WTC11 (cell line): ENCODE measurements at regions not wholly inside any gene's neighbourhood (a gene's known extent, or its start where the extent isn't known, plus 50 kb on each side); places are given as distances from the start of the nearest gene placed in this dataset.

ENCODE experiments used
- ATAC-seq: fragments of 200-7000 bp; cut with Tn5 transposase; 2 replicates; pipeline ENCODE4 v1.10.0; 2021; ENCODE audit warnings: mild to moderate bottlenecking, moderate library complexity
- CTCF ChIA-PET: fragments of 300-600 bp; sonication (Branson Sonifier 250); formaldehyde crosslinking; loops from one replicate; lab custom pipeline; 2021; ENCODE audit warnings: antibody characterized with exemption; lab: Charles Lee
- POLR2A ChIA-PET: fragments of 350-600 bp; sonication (Branson Sonifier 250); formaldehyde crosslinking; loops from one replicate; lab custom pipeline; 2021; ENCODE audit warnings: antibody characterized with exemption; lab: Charles Lee
- DNase-seq: peaks from one replicate; pipeline ENCODE4 v3.0.0; 2021; ENCODE audit warnings: low spot score
- H3K27ac Mint-ChIP-seq: 2 replicates; pipeline ENCODE4 v1.8.0; 2021; ENCODE audit warnings: mixed read lengths
- H3K27me3 Mint-ChIP-seq: 2 replicates; pipeline ENCODE4 v1.8.0; 2021; ENCODE audit warnings: low read depth, mild to moderate bottlenecking, moderate library complexity, mixed read lengths
- H3K36me3 Mint-ChIP-seq: 2 replicates; pipeline ENCODE4 v1.8.0; 2021; ENCODE audit warnings: mixed read lengths
- H3K4me1 Mint-ChIP-seq: 2 replicates; pipeline ENCODE4 v1.8.0; 2022; ENCODE audit warnings: mixed read lengths
- H3K4me3 Mint-ChIP-seq: 2 replicates; pipeline ENCODE4 v1.8.0; 2021; ENCODE audit warnings: mild to moderate bottlenecking, moderate library complexity, mixed read lengths
- H3K9me3 Mint-ChIP-seq: 2 replicates; pipeline ENCODE4 v1.8.0; 2021; ENCODE audit warnings: mixed read lengths
- CBFB ChIP-seq: sonication (generic); formaldehyde crosslinking; IDR thresholded peaks from 2 replicates; pipeline ENCODE4 v1.8.1; 2022; ENCODE audit warnings: mild to moderate bottlenecking, low read depth, missing genetic modification reagents
- CDX4 ChIP-seq: fragments of 250-450 bp; sonication (Bioruptor Pico); IDR thresholded peaks from 2 replicates; pipeline ENCODE4 v1.9.0; 2021; ENCODE audit warnings: moderate library complexity, mild to moderate bottlenecking, inconsistent platforms, borderline replicate concordance
- E2F5 ChIP-seq: sonication (generic); formaldehyde crosslinking; IDR thresholded peaks from 2 replicates; pipeline ENCODE4 v1.8.1; 2022; ENCODE audit warnings: mild to moderate bottlenecking, moderate library complexity, missing genetic modification reagents
- ESRRA ChIP-seq: sonication (generic); formaldehyde crosslinking; IDR thresholded peaks from 2 replicates; pipeline ENCODE4 v1.8.1; 2022; ENCODE audit warnings: mild to moderate bottlenecking, missing genetic modification reagents, borderline replicate concordance
- ETV6 ChIP-seq: sonication (generic); formaldehyde crosslinking; IDR thresholded peaks from 2 replicates; pipeline ENCODE4 v1.8.1; 2022; ENCODE audit warnings: mild to moderate bottlenecking, missing genetic modification reagents
- FOXJ3 ChIP-seq: sonication (generic); formaldehyde crosslinking; IDR thresholded peaks from 2 replicates; pipeline ENCODE4 v1.9.0; 2021; ENCODE audit warnings: missing genetic modification reagents, mild to moderate bottlenecking, borderline replicate concordance
- GTF2I ChIP-seq: fragments of 250-450 bp; sonication (Bioruptor Pico); conservative IDR thresholded peaks from 2 replicates; pipeline ENCODE4 v1.4.0; 2021; ENCODE audit warnings: mild to moderate bottlenecking
- HMGXB4 ChIP-seq: sonication (generic); formaldehyde crosslinking; IDR thresholded peaks from 2 replicates; pipeline ENCODE4 v1.8.1; 2023; ENCODE audit warnings: mild to moderate bottlenecking, moderate library complexity, missing genetic modification reagents
- NR1H2 ChIP-seq: sonication (generic); formaldehyde crosslinking; IDR thresholded peaks from 2 replicates; pipeline ENCODE4 v1.9.0; 2021; ENCODE audit warnings: mild to moderate bottlenecking, moderate library complexity, missing genetic modification reagents
- OVOL2 ChIP-seq: fragments of 250-450 bp; sonication (Bioruptor Pico); IDR thresholded peaks from 2 replicates; pipeline ENCODE4 v1.9.0; 2021; ENCODE audit warnings: mild to moderate bottlenecking, borderline replicate concordance
- SMAD3 ChIP-seq: sonication (generic); formaldehyde crosslinking; IDR thresholded peaks from 2 replicates; pipeline ENCODE4 v1.8.0; 2022; ENCODE audit warnings: missing genetic modification reagents, mild to moderate bottlenecking, borderline replicate concordance
- SOX15 ChIP-seq: fragments of 250-450 bp; sonication (Bioruptor Pico); IDR thresholded peaks from 2 replicates; pipeline ENCODE4 v1.9.0; 2021; ENCODE audit warnings: mild to moderate bottlenecking
- STAT6 ChIP-seq: sonication (generic); formaldehyde crosslinking; conservative IDR thresholded peaks from 2 replicates; pipeline ENCODE4 v1.8.1; 2023; ENCODE audit warnings: mild to moderate bottlenecking, low read depth, missing genetic modification reagents, moderate library complexity
- ZNF138 ChIP-seq: sonication (generic); formaldehyde crosslinking; conservative IDR thresholded peaks from 2 replicates; pipeline ENCODE4 v1.8.1; 2022; ENCODE audit warnings: mild to moderate bottlenecking, moderate library complexity, missing genetic modification reagents
- ZNF219 ChIP-seq: sonication (generic); formaldehyde crosslinking; IDR thresholded peaks from 2 replicates; pipeline ENCODE4 v1.8.0; 2023; ENCODE audit warnings: missing genetic modification reagents, mild to moderate bottlenecking, borderline replicate concordance
- ZNF416 ChIP-seq: fragments of 250-450 bp; sonication (Bioruptor Pico); IDR thresholded peaks from 2 replicates; pipeline ENCODE4 v1.9.0; 2021; ENCODE audit warnings: mild to moderate bottlenecking, inconsistent platforms
- ZNF671 ChIP-seq: fragments of 250-450 bp; sonication (Bioruptor Pico); IDR thresholded peaks from 2 replicates; pipeline ENCODE4 v1.8.0; 2021; ENCODE audit warnings: mild to moderate bottlenecking
- TF ChIP-seq, protein P1 (sequence below): sonication (generic); formaldehyde crosslinking; IDR thresholded peaks from 2 replicates; pipeline ENCODE4 v1.8.1; 2023; ENCODE audit warnings: mild to moderate bottlenecking, missing genetic modification reagents
- TF ChIP-seq, protein P2 (sequence below): sonication (generic); formaldehyde crosslinking; IDR thresholded peaks from 2 replicates; pipeline ENCODE4 v1.8.0; 2023; ENCODE audit warnings: missing genetic modification reagents
- TF ChIP-seq, protein P3 (sequence below): sonication (generic); formaldehyde crosslinking; IDR thresholded peaks from 2 replicates; pipeline ENCODE4 v1.8.0; 2023; ENCODE audit warnings: missing genetic modification reagents, mild to moderate bottlenecking, borderline replicate concordance

DNA sequence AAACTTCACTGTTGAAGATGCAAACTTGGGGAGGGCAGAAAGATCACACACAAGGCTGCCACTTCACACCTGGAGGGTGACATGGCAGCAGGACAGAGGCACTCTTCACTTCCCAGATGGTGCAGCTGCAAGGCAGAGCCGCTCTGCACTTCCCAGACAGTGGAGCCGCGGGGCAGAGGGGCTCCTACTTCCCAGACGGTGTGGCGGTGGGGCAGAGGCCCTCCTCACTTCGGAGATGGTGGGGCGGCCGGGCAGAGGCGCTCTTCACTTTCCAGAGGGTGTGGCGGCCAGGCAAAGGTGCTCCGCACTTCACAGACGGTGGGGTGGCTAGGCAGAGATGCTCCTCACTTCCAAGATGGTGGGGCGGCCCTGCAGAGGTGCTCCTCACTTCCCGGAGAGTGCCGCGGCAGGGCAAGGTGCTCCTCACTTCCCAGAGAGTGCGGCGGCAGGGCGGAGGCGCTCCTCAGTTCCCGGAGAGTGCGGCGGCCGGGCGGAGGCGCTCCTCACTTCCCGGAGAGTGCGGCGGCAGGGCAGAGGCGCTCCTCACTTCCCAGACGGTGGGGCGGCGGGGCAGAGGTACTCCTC lies 58.3 kb upstream of the PPP1R9A start:
- no peak for DNase-seq
- CTCF ChIA-PET = no interaction called here

More for the DNA sequence above, 58.3 kb upstream of the PPP1R9A start:
- peaks cover 48% of the 10 kb centered on the region for H3K9me3 Mint-ChIP-seq
- H3K27me3 Mint-ChIP-seq = no peaks in the 10 kb centered on the region; the same call in 1 of the 2 replicates
- no peaks in the 10 kb centered on the region for H3K4me1 Mint-ChIP-seq
- peaks cover 30% of the 10 kb centered on the region for H3K36me3 Mint-ChIP-seq
- TF ChIP-seq CDX4 (CRISPR knock-in tag) = no peak
- no peak for TF ChIP-seq FOXJ3 (CRISPR knock-in tag)
- no peak for TF ChIP-seq CBFB (CRISPR knock-in tag)
- TF ChIP-seq OVOL2 (CRISPR knock-in tag) = no peak
- TF ChIP-seq ZNF138 (CRISPR knock-in tag) = no peak
- TF ChIP-seq, protein P1, sequence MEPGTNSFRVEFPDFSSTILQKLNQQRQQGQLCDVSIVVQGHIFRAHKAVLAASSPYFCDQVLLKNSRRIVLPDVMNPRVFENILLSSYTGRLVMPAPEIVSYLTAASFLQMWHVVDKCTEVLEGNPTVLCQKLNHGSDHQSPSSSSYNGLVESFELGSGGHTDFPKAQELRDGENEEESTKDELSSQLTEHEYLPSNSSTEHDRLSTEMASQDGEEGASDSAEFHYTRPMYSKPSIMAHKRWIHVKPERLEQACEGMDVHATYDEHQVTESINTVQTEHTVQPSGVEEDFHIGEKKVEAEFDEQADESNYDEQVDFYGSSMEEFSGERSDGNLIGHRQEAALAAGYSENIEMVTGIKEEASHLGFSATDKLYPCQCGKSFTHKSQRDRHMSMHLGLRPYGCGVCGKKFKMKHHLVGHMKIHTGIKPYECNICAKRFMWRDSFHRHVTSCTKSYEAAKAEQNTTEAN (CRISPR knock-in tag) = no peak
- TF ChIP-seq ESRRA (CRISPR knock-in tag) = no peak
- TF ChIP-seq ZNF416 (CRISPR knock-in tag) = no peak
- TF ChIP-seq E2F5 (CRISPR knock-in tag) = no peak
- TF ChIP-seq HMGXB4 = no peak
- no peak for TF ChIP-seq ZNF671 (CRISPR knock-in tag)
- no peak for TF ChIP-seq ETV6
- no peak for TF ChIP-seq STAT6 (CRISPR knock-in tag)
- no peak for TF ChIP-seq NR1H2 (CRISPR knock-in tag)
- no peak for TF ChIP-seq GTF2I (CRISPR knock-in tag)
- TF ChIP-seq, protein P2, sequence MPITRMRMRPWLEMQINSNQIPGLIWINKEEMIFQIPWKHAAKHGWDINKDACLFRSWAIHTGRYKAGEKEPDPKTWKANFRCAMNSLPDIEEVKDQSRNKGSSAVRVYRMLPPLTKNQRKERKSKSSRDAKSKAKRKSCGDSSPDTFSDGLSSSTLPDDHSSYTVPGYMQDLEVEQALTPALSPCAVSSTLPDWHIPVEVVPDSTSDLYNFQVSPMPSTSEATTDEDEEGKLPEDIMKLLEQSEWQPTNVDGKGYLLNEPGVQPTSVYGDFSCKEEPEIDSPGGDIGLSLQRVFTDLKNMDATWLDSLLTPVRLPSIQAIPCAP (CRISPR knock-in tag) = no peak
- no peak for TF ChIP-seq SMAD3
- TF ChIP-seq SOX15 = no peak
- no peak for TF ChIP-seq ZNF219
- TF ChIP-seq, protein P3, sequence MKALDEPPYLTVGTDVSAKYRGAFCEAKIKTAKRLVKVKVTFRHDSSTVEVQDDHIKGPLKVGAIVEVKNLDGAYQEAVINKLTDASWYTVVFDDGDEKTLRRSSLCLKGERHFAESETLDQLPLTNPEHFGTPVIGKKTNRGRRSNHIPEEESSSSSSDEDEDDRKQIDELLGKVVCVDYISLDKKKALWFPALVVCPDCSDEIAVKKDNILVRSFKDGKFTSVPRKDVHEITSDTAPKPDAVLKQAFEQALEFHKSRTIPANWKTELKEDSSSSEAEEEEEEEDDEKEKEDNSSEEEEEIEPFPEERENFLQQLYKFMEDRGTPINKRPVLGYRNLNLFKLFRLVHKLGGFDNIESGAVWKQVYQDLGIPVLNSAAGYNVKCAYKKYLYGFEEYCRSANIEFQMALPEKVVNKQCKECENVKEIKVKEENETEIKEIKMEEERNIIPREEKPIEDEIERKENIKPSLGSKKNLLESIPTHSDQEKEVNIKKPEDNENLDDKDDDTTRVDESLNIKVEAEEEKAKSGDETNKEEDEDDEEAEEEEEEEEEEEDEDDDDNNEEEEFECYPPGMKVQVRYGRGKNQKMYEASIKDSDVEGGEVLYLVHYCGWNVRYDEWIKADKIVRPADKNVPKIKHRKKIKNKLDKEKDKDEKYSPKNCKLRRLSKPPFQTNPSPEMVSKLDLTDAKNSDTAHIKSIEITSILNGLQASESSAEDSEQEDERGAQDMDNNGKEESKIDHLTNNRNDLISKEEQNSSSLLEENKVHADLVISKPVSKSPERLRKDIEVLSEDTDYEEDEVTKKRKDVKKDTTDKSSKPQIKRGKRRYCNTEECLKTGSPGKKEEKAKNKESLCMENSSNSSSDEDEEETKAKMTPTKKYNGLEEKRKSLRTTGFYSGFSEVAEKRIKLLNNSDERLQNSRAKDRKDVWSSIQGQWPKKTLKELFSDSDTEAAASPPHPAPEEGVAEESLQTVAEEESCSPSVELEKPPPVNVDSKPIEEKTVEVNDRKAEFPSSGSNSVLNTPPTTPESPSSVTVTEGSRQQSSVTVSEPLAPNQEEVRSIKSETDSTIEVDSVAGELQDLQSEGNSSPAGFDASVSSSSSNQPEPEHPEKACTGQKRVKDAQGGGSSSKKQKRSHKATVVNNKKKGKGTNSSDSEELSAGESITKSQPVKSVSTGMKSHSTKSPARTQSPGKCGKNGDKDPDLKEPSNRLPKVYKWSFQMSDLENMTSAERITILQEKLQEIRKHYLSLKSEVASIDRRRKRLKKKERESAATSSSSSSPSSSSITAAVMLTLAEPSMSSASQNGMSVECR = no peak
- TF ChIP-seq, all 79 proteins: peak for 0
- Mint-ChIP-seq H3K27ac (no peak overlapping the region), H3K4me3 (no peak overlapping the region)
- ATAC-seq = no peak
- POLR2A ChIA-PET = no interaction called here
